ENCODE measurements at regions not wholly inside any gene's neighbourhood (a gene's known extent, or its start where the extent isn't known, plus 50 kb on each side); places are given as distances from the start of the nearest gene placed in this dataset.

GRCh38 chr20:6916938-6917337 lies 149.5 kb downstream of the BMP2 start:
- DNase-seq: no peak
- H3K27me3 ChIP-seq (ENCODE audit: insufficient read depth, low read length, poor library complexity, severe bottlenecking): no peaks in the 10 kb centered on the region
- CTCF ChIA-PET: no interaction called here
- H3K9me3 ChIP-seq (ENCODE audit: low read length): no peaks in the 10 kb centered on the region
- Mint-ChIP-seq H3K27me3 (no peaks in the 10 kb centered on the region), H3K4me1 (no peaks in the 10 kb centered on the region), H3K27ac (no peak overlapping the region), H3K36me3 (no peaks in the 10 kb centered on the region), H3K4me3 (no peak overlapping the region), H3K9me3 (peaks cover 6 to 19% (median 9%) of the 10 kb centered on the region in 5 donors)
- H3K36me3 ChIP-seq (ENCODE audit: insufficient read depth, low read length): no peaks in the 10 kb centered on the region
- no peak overlapping the region for H3K27ac ChIP-seq (ENCODE audit: low read depth, low read length)
- POLR2A ChIA-PET: no interaction called here
- H3K4me3 ChIP-seq (ENCODE audit: low read length): no peak overlapping the region
- no peaks in the 10 kb centered on the region for H3K4me1 ChIP-seq (ENCODE audit: insufficient read depth, low read length)

GRCh38 chr20:6919792-6920468 lies 152.4 kb downstream of the BMP2 start:
- no peak for DNase-seq
- Histone ChIP-seq H3K4me1 (ENCODE audit: insufficient read depth, low read length) (no peaks in the 10 kb centered on the region), H3K4me3 (ENCODE audit: low read length) (no peak overlapping the region), H3K27me3 (ENCODE audit: insufficient read depth, low read length, poor library complexity, severe bottlenecking) (no peaks in the 10 kb centered on the region), H3K27ac (ENCODE audit: low read depth, low read length) (no peak overlapping the region), H3K36me3 (ENCODE audit: insufficient read depth, low read length) (no peaks in the 10 kb centered on the region), H3K9me3 (ENCODE audit: low read length) (no peaks in the 10 kb centered on the region)
- Mint-ChIP-seq H3K9me3 (peaks cover 6 to 17% (median 13%) of the 10 kb centered on the region in 5 donors), H3K4me3 (no peak overlapping the region), H3K27me3 (no peaks in the 10 kb centered on the region), H3K27ac (no peak overlapping the region), H3K4me1 (no peaks in the 10 kb centered on the region), H3K36me3 (no peaks in the 10 kb centered on the region)
- POLR2A ChIA-PET: no interaction called here
- CTCF ChIA-PET: no interaction called here

- DNase-seq: no peak
- Histone ChIP-seq H3K27me3 (ENCODE audit: insufficient read depth, low read length, poor library complexity, severe bottlenecking) (no peaks in the 10 kb centered on the region), H3K36me3 (ENCODE audit: insufficient read depth, low read length) (no peaks in the 10 kb centered on the region), H3K4me1 (ENCODE audit: insufficient read depth, low read length) (no peaks in the 10 kb centered on the region), H3K27ac (ENCODE audit: low read depth, low read length) (no peak overlapping the region), H3K9me3 (ENCODE audit: low read length) (no peaks in the 10 kb centered on the region), H3K4me3 (ENCODE audit: low read length) (no peak overlapping the region)
- Mint-ChIP-seq H3K9me3 (peaks cover 6 to 17% (median 13%) of the 10 kb centered on the region in 5 donors), H3K4me1 (no peaks in the 10 kb centered on the region), H3K27me3 (no peaks in the 10 kb centered on the region), H3K4me3 (no peak overlapping the region), H3K36me3 (no peaks in the 10 kb centered on the region), H3K27ac (no peak overlapping the region)
- ChIA-PET POLR2A (no interaction called here), CTCF (no interaction called here)
These were observed 153.6 kb downstream of the BMP2 start for GRCh38 chr20:6920991-6921613.

- no peaks in the 10 kb centered on the region for H3K9me3 ChIP-seq (ENCODE audit: low read length)
- Mint-ChIP-seq H3K9me3 (peaks cover 6 to 17% (median 11%) of the 10 kb centered on the region in 5 donors), H3K4me3 (no peak overlapping the region), H3K4me1 (no peaks in the 10 kb centered on the region), H3K27me3 (no peaks in the 10 kb centered on the region), H3K27ac (no peak overlapping the region), H3K36me3 (no peaks in the 10 kb centered on the region)
- POLR2A ChIA-PET: no interaction called here
- no peaks in the 10 kb centered on the region for H3K4me1 ChIP-seq (ENCODE audit: insufficient read depth, low read length)
- H3K36me3 ChIP-seq (ENCODE audit: insufficient read depth, low read length): no peaks in the 10 kb centered on the region
- no peak overlapping the region for H3K4me3 ChIP-seq (ENCODE audit: low read length)
- no peak for DNase-seq
- CTCF ChIA-PET: no interaction called here
- H3K27ac ChIP-seq (ENCODE audit: low read depth, low read length): no peak overlapping the region
- H3K27me3 ChIP-seq (ENCODE audit: insufficient read depth, low read length, poor library complexity, severe bottlenecking): no peaks in the 10 kb centered on the region
These were observed 154.4 kb downstream of the BMP2 start for GRCh38 chr20:6921717-6922386.

GRCh38 chr20:6924681-6925080 lies 157.2 kb downstream of the BMP2 start:
- H3K9me3 ChIP-seq (ENCODE audit: low read length): no peaks in the 10 kb centered on the region
- no peaks in the 10 kb centered on the region for H3K4me1 ChIP-seq (ENCODE audit: insufficient read depth, low read length)
- ChIA-PET CTCF (no interaction called here), POLR2A (no interaction called here)
- H3K27ac ChIP-seq (ENCODE audit: low read depth, low read length): no peak overlapping the region
- no peaks in the 10 kb centered on the region for H3K27me3 ChIP-seq (ENCODE audit: insufficient read depth, low read length, poor library complexity, severe bottlenecking)
- DNase-seq: no peak
- H3K27me3 Mint-ChIP-seq: no peaks in the 10 kb centered on the region
- no peaks in the 10 kb centered on the region for H3K36me3 Mint-ChIP-seq
- H3K36me3 ChIP-seq (ENCODE audit: insufficient read depth, low read length): no peaks in the 10 kb centered on the region
- H3K9me3 Mint-ChIP-seq: peaks cover 6 to 12% (median 11%) of the 10 kb centered on the region in 5 donors
- H3K4me3 ChIP-seq (ENCODE audit: low read length): no peak overlapping the region
- H3K4me3 Mint-ChIP-seq: no peak overlapping the region
- H3K27ac Mint-ChIP-seq: no peak overlapping the region
- no peaks in the 10 kb centered on the region for H3K4me1 Mint-ChIP-seq

GRCh38 chr20:6925744-6926278 lies 158.3 kb downstream of the BMP2 start:
- ChIA-PET POLR2A (no interaction called here), CTCF (no interaction called here)
- Mint-ChIP-seq H3K9me3 (peaks cover 6 to 20% (median 16%) of the 10 kb centered on the region in 5 donors), H3K36me3 (no peaks in the 10 kb centered on the region), H3K4me3 (no peak overlapping the region), H3K27me3 (no peaks in the 10 kb centered on the region), H3K27ac (no peak overlapping the region), H3K4me1 (no peaks in the 10 kb centered on the region)
- H3K9me3 ChIP-seq (ENCODE audit: low read length): no peaks in the 10 kb centered on the region
- no peak overlapping the region for H3K27ac ChIP-seq (ENCODE audit: low read depth, low read length)
- H3K27me3 ChIP-seq (ENCODE audit: insufficient read depth, low read length, poor library complexity, severe bottlenecking): no peaks in the 10 kb centered on the region
- no peak overlapping the region for H3K4me3 ChIP-seq (ENCODE audit: low read length)
- H3K36me3 ChIP-seq (ENCODE audit: insufficient read depth, low read length): no peaks in the 10 kb centered on the region
- no peak for DNase-seq
- H3K4me1 ChIP-seq (ENCODE audit: insufficient read depth, low read length): no peaks in the 10 kb centered on the region

GRCh38 chr20:6940048-6940447 lies 172.6 kb downstream of the BMP2 start:
- CTCF ChIA-PET: no interaction called here
- peaks cover 2 to 20% (median 11%) of the 10 kb centered on the region in 5 donors for H3K9me3 Mint-ChIP-seq
- H3K27me3 Mint-ChIP-seq: no peaks in the 10 kb centered on the region

GRCh38 chr20:6940876-6941275 lies 173.4 kb downstream of the BMP2 start:
- Histone ChIP-seq H3K36me3 (ENCODE audit: insufficient read depth, low read length) (no peaks in the 10 kb centered on the region), H3K27ac (ENCODE audit: low read depth, low read length) (no peak overlapping the region), H3K9me3 (ENCODE audit: low read length) (no peaks in the 10 kb centered on the region), H3K4me1 (ENCODE audit: insufficient read depth, low read length) (no peaks in the 10 kb centered on the region), H3K27me3 (ENCODE audit: insufficient read depth, low read length, poor library complexity, severe bottlenecking) (no peaks in the 10 kb centered on the region), H3K4me3 (ENCODE audit: low read length) (no peak overlapping the region)
- CTCF ChIA-PET: no interaction called here
- Mint-ChIP-seq H3K27ac (no peak overlapping the region), H3K27me3 (no peaks in the 10 kb centered on the region), H3K4me1 (no peaks in the 10 kb centered on the region), H3K4me3 (no peak overlapping the region), H3K9me3 (peaks cover 2 to 15% (median 11%) of the 10 kb centered on the region in 5 donors), H3K36me3 (no peaks in the 10 kb centered on the region)
- POLR2A ChIA-PET: no interaction called here
- no peak for DNase-seq

More at GRCh38 chr20:6940048-6940447, 172.6 kb downstream of the BMP2 start:
- Mint-ChIP-seq H3K4me3 (no peak overlapping the region), H3K27ac (no peak overlapping the region), H3K4me1 (no peaks in the 10 kb centered on the region), H3K36me3 (no peaks in the 10 kb centered on the region)
- no peak overlapping the region for H3K27ac ChIP-seq (ENCODE audit: low read depth, low read length)
- no peaks in the 10 kb centered on the region for H3K36me3 ChIP-seq (ENCODE audit: insufficient read depth, low read length)
- POLR2A ChIA-PET: no interaction called here
- no peaks in the 10 kb centered on the region for H3K4me1 ChIP-seq (ENCODE audit: insufficient read depth, low read length)
- no peak overlapping the region for H3K4me3 ChIP-seq (ENCODE audit: low read length)
- no peak for DNase-seq
- H3K27me3 ChIP-seq (ENCODE audit: insufficient read depth, low read length, poor library complexity, severe bottlenecking): no peaks in the 10 kb centered on the region
- no peaks in the 10 kb centered on the region for H3K9me3 ChIP-seq (ENCODE audit: low read length)
